Neural crest cell (in vitro differentiated cells): ENCODE measurements at regions not wholly inside any gene's neighbourhood (a gene's known extent, or its start where the extent isn't known, plus 50 kb on each side); places are given as distances from the start of the nearest gene placed in this dataset.

Experiments used
- DNase-seq: peaks from one replicate; pipeline ENCODE4 v3.0.0; 2021; ENCODE audit warnings: low read depth, mixed read lengths, low spot score
- H3K27ac Mint-ChIP-seq: one replicate; pipeline ENCODE4 v1.8.0; 2021; ENCODE audit warnings: mild to moderate bottlenecking, mixed read lengths; ENCODE audit not compliant: unreplicated experiment
- H3K27me3 Mint-ChIP-seq: 2 replicates; pipeline ENCODE4 v1.8.0; 2021; ENCODE audit warnings: low read depth, mild to moderate bottlenecking, mixed read lengths
- H3K36me3 Mint-ChIP-seq: 2 replicates; pipeline ENCODE4 v1.8.0; 2021; ENCODE audit warnings: low read depth, mild to moderate bottlenecking, mixed read lengths
- H3K4me1 Mint-ChIP-seq: 2 replicates; pipeline ENCODE4 v1.8.0; 2021; ENCODE audit warnings: mixed read lengths
- H3K4me3 Mint-ChIP-seq: one replicate; pipeline ENCODE4 v1.8.0; 2021; ENCODE audit warnings: mild to moderate bottlenecking, mixed read lengths
- H3K9me3 Mint-ChIP-seq: 2 replicates; pipeline ENCODE4 v1.8.0; 2021; ENCODE audit warnings: mixed read lengths
- CTCF ChIP-seq: fragments of 200-600 bp; sonication (generic); conservative IDR thresholded peaks from 2 replicates; pipeline ENCODE4 v1.5.0; 2021; ENCODE audit warnings: antibody characterized with exemption, mild to moderate bottlenecking

- no peak for DNase-seq
- no peak overlapping the region for H3K27ac Mint-ChIP-seq
- H3K27me3 Mint-ChIP-seq = no peaks in the 10 kb centered on the region
- H3K4me3 Mint-ChIP-seq = no peak overlapping the region
- no peak for TF ChIP-seq CTCF
- H3K4me1 Mint-ChIP-seq = peaks cover 6% of the 10 kb centered on the region
- H3K36me3 Mint-ChIP-seq = no peaks in the 10 kb centered on the region
- no peaks in the 10 kb centered on the region for H3K9me3 Mint-ChIP-seq
Measured at GRCh38 chr6:12533586-12533985, 183.0 kb upstream of the PHACTR1 start.

GRCh38 chr6:12534069-12534853, 182.3 kb upstream of the PHACTR1 start:
- no peak overlapping the region for H3K27ac Mint-ChIP-seq
- H3K27me3 Mint-ChIP-seq = no peaks in the 10 kb centered on the region
- no peaks in the 10 kb centered on the region for H3K9me3 Mint-ChIP-seq
- DNase-seq = no peak
- no peaks in the 10 kb centered on the region for H3K4me1 Mint-ChIP-seq
- no peak for TF ChIP-seq CTCF
- H3K4me3 Mint-ChIP-seq = no peak overlapping the region
- no peaks in the 10 kb centered on the region for H3K36me3 Mint-ChIP-seq

- Mint-ChIP-seq H3K27me3 (no peaks in the 10 kb centered on the region), H3K27ac (no peak overlapping the region), H3K9me3 (no peaks in the 10 kb centered on the region), H3K36me3 (no peaks in the 10 kb centered on the region), H3K4me3 (no peak overlapping the region), H3K4me1 (no peaks in the 10 kb centered on the region)
- TF ChIP-seq CTCF = no peak
- DNase-seq = no peak
Measured at GRCh38 chr6:12535586-12536314, 180.8 kb upstream of the PHACTR1 start.

GRCh38 chr6:12536416-12536815, 180.2 kb upstream of the PHACTR1 start:
- H3K27me3 Mint-ChIP-seq = no peaks in the 10 kb centered on the region
- H3K27ac Mint-ChIP-seq = no peak overlapping the region
- no peak for TF ChIP-seq CTCF
- H3K36me3 Mint-ChIP-seq = no peaks in the 10 kb centered on the region
- no peak for DNase-seq
- H3K9me3 Mint-ChIP-seq = no peaks in the 10 kb centered on the region
- H3K4me1 Mint-ChIP-seq = no peaks in the 10 kb centered on the region
- no peak overlapping the region for H3K4me3 Mint-ChIP-seq

- no peak overlapping the region for H3K27ac Mint-ChIP-seq
Measured at GRCh38 chr6:12537389-12537788, 179.2 kb upstream of the PHACTR1 start.

More at GRCh38 chr6:12537389-12537788, 179.2 kb upstream of the PHACTR1 start:
- TF ChIP-seq CTCF = no peak
- no peak for DNase-seq
- Mint-ChIP-seq H3K4me1 (no peaks in the 10 kb centered on the region), H3K4me3 (no peak overlapping the region), H3K27me3 (no peaks in the 10 kb centered on the region), H3K9me3 (no peaks in the 10 kb centered on the region), H3K36me3 (no peaks in the 10 kb centered on the region)
